ENCODE measurements at regions not wholly inside any gene's neighbourhood (a gene's known extent, or its start where the extent isn't known, plus 50 kb on each side); places are given as distances from the start of the nearest gene placed in this dataset.
"Not testable (repeated sequence)": the region's sequence is repeated elsewhere in the genome, so short reads cannot be mapped to it uniquely, and the experiment has no call there.

DNA sequence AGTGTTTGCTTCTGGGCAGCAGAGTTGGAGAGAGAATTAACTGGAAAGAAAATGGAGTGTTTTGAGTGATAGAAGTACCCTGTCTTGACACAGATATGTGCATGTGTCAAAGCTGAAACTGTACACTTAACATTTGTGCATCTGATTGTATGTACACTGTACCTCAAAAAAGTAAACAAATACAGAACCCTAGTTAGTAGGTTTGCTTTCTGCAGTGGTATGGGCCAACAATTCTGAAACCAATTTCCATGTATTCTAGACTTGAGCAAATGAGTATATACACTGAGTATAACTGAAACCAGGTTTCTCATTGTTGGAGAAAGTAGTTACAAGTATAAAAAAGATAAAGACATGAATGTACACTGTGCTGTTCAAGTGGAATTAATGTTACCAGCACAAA lies 52.4 kb downstream of the ELAPOR2 start:
- DNase-seq (ENCODE audit: low read depth): no peak

DNA sequence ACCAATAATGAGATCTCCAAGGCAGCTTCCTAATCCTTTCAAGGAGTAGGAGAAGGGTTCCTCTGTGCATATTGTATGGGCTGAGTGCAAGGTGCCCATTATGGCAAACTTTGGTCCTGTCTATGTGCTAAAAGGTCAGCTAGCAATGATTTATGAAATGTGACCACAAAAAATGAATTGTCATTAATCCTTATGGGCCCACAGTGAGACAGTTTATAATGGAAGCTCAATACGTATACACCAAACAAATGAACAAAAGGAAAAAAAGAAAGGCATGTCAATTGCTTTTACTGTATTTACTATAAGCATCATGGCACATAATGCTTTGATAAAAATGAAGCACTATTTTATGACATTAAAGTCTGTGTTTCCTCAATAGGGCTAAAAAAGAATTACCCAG lies 54.5 kb downstream of the ELAPOR2 start:
- no peak for DNase-seq (ENCODE audit: low read depth)

GRCh38 chr7:87003872-87004798 lies 55.3 kb downstream of the ELAPOR2 start:
- DNase-seq (ENCODE audit: low read depth): no peak

- DNase-seq (ENCODE audit: low read depth): no peak
These were observed 58.2 kb downstream of the ELAPOR2 start for GRCh38 chr7:87001214-87001613.

DNA sequence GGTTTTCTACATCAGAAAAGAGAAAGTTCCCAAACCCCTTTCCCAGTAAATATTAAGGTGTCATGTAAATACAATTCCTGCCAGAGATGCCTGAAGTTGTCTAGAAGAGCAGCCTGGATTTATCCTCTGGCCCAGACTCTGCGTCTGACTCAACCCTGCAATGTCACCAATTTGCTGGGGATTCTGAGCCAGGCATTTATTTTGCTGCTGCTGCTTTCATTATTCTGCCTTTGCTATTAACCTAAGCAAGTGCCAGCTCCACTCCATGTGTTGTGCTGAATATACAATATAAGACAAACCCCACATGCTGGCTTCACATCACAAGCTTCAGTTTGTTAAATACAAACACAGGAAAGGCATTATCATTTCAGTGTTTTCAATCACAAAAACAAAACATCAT lies 59.1 kb downstream of the ELAPOR2 start:
- no peak for DNase-seq (ENCODE audit: low read depth)

- no peak for DNase-seq (ENCODE audit: low read depth)
These were observed 59.7 kb downstream of the ELAPOR2 start for GRCh38 chr7:86999750-87000149.

- no peak for DNase-seq (ENCODE audit: low read depth)
These were observed 63.6 kb downstream of the ELAPOR2 start for GRCh38 chr7:86995814-86996213.

GRCh38 chr7:86995052-86995725 lies 64.3 kb downstream of the ELAPOR2 start:
- DNase-seq (ENCODE audit: low read depth): no peak

DNA sequence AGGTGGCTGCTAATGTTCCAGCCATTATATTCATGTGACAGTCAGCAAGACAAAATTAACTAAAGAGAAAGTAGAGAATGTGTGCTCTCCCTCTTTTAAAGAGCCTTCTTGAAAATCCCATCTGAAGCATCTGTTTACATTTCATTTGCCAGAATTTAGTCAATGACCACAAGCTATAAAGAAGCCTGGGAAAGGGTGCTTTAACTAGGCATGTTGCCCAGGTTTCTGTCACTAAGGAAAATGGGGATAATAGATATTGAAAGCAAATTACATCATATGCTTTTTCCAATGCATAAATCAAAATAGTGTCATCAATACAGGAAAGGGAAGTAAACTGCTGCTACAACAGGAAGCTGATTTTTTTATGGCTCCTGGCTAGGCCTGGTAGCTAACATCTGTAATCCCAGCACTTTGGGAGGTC lies 67.7 kb downstream of the ELAPOR2 start:
- DNase-seq (ENCODE audit: low read depth): no peak

DNA sequence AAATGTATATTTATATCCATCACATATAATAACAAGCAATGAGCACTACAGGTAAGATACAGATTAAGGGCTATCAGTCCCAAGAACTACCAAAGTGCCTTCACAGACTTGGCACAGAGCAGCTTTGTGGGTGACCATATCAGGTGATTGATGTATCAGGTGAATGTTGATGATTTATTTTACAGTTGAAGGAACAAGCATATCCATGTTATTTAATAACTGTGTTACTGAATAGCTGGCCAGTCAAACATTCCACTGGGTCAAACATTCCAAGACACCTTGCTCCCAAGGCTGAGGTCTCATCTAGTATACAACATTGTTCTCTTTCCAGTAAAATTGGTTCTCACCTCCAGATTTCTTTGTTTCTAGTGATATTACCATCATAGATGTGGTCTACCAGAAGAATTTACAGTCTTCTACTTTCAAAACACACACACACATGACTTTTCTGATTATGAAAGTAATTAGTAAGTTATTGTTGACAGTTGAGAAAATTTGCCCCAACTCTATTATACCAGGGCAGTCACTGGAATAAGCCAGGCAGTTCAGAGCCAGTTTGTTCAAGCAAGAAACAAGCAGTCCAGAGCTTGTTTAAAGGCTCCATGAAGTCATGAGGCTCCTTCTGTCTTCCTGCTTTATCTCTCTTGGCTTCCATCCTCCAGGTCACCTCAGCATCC lies 68.2 kb downstream of the ELAPOR2 start:
- no peak for DNase-seq (ENCODE audit: low read depth)

DNA sequence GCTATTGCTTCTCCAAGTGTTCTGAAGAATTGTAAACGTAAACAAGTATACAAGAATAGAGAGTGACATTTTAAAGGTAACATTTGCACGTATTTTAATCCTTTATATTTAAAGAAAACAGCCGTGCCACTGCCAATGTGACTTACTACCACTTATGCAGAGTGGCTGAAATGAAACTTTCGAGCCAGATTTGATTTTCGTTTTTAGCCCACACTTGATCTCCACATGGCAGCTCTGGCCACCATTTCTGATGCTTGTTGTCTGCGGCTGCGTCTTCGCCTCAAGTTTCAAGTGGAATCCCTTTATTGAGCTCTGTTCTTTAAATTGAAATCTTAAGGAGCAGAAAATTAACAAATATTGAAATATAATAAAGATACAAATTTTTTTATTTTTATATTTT lies 70.0 kb downstream of the ELAPOR2 start:
- no peak for DNase-seq (ENCODE audit: low read depth)

DNA sequence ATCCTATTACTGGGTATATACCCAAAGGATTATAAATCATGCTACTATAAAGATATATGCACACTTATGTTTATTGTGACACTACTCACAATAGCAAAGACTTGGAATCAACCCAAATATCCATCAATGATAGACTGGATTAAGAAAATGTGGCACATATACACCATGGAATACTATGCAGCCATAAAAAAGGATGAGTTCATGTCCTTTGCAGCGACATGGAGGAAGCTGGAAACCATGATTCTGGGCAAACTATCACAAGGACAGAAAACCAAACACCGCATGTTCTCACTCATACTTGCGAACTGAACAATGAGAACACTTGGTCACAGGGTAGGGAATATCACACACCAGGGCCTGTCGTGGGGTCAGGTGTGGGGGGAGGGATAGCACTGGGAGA lies 71.6 kb downstream of the ELAPOR2 start:
- DNase-seq (ENCODE audit: low read depth): not testable (repeated sequence)

GRCh38 chr7:86987358-86987757 lies 72.1 kb downstream of the ELAPOR2 start:
- DNase-seq (ENCODE audit: low read depth): not testable (repeated sequence)

GRCh38 chr7:86985342-86985741 lies 74.1 kb downstream of the ELAPOR2 start:
- not testable (repeated sequence) for DNase-seq (ENCODE audit: low read depth)

DNA sequence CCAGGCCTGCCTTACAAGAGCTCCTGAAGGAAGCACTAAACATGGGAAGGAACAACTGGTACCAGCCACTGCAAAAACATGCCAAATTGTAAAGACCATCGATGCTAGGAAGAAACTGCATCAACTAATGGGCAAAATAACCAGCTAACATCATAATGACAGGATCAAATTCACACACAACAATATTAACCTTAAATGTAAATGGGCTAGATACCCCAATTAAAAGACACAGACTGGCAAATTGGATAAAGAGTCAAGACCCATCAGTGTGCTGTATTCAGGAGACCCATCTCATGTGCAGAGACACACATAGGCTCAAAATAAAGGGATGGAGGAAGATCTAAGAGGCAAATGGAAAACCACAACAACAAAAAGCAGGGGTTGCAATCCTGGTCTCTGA lies 75.8 kb downstream of the ELAPOR2 start:
- DNase-seq (ENCODE audit: low read depth): not testable (repeated sequence)

- not testable (repeated sequence) for DNase-seq (ENCODE audit: low read depth)
These were observed 77.5 kb downstream of the ELAPOR2 start for GRCh38 chr7:86981937-86982336.

DNA sequence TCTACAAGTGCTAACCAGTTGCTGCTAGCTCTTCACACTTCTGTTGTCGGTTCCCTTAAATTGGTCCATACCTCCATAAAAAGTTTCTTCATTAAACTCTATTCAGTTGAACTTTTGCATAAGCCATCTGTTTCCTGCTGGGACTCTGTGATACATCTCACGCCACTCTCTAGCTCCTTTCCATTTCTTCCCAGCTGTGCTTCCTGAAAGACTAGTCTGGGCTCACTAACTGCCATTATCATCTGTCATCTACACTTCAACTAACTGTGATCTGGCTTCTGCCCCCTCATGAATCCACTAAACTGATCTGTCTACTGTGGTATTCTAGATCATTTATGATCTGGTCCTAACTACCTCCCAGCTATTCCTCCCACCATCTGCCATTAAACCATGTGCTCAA lies 78.3 kb downstream of the ELAPOR2 start:
- DNase-seq (ENCODE audit: low read depth): no peak

DNA sequence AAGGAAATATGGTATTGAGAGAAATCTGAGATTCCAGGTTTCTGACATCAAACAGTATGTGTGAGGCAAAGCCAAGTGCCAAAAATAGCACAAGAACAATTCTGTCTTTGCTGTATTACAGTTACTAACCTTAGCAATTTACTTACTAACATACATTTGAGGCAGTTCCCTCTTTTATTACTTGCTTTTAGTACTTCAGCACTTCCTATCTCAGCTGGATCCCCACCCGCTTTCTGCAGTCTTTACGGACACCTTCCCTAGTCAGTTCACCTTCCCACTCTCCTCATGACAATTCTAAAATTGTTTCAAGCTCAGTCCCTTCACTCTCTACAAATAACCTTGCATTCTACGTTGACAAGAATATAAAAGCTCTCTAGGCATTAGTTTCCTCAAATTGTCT lies 79.2 kb downstream of the ELAPOR2 start:
- DNase-seq (ENCODE audit: low read depth): no peak

DNA sequence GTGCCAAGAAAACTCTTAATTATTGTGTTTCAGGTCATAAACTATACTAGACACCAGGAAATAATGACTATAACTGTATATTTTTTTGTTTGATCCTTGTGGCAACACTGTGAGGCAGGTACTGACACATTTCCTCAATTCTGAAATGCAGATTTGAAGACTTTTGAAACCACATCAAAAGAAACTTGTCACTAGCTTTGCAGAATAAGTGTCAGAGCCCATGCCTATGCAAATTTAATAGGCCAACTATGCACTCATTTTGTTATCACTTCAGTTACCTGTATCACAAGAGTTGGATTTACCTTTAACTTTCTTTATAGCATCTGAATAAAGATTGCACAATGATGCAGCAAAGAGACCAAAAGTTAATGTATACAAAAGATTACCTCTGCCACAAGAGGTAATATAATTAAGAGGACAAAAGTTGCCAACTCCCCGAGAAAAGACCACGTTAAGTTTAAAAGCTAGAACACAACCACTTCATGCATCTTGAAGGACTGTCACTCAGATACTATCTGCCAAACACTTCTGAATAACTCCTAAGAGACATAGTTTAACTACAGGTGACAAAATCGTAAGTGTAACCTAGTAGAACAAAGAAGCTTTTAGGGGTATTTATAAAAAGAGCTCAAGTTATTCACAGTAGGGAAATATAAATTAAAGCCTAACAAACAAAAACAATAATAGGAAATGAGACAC lies 80.5 kb downstream of the ELAPOR2 start:
- DNase-seq (ENCODE audit: low read depth): no peak

DNA sequence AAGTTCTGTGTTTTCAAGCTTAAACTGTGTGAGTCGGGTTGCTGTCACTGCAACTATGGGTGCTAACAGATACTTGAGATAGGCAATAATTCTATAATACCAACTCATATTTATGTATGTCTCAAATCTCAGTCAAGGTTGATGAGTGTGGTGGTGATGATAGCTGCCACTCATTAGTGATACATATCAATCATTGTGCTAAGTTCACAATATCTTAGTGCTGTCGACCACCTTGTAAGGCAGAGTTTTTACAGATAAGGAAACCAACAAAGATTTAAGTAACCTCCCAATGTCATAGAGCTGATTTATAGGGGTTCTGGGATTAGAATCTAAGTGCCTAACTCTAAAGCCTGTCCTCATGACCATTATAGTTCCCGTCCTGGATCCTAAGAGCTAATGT lies 82.5 kb downstream of the ELAPOR2 start:
- no peak for DNase-seq (ENCODE audit: low read depth)

DNA sequence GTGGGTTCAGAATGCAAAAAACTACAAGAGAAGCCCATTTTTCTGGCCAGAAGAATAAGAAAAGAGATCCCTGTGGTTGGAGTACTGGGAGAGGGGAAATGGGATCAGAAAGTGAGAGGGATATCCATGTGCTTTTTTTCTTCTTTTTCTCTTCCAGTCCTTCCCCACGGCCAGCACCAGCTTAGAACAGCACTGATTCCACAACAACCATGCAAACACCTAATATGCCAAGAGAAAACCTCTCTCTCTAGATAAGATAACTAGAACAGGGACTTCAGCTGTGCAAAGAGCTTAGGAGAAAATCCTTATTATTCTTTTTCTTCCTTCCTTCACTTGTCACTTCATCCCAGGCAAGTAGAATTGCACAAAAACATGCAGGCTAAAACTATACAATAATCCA lies 83.5 kb downstream of the ELAPOR2 start:
- no peak for DNase-seq (ENCODE audit: low read depth)

- no peak for DNase-seq (ENCODE audit: low read depth)
These were observed 84.0 kb downstream of the ELAPOR2 start for GRCh38 chr7:86975449-86975848.

Measured in non-pigmented ciliary epithelial cell (primary cell).